Endothelial cell of umbilical vein (primary cell): ENCODE measurements at regions not wholly inside any gene's neighbourhood (a gene's known extent, or its start where the extent isn't known, plus 50 kb on each side); places are given as distances from the start of the nearest gene placed in this dataset.

Source experiments
- MAX ChIP-seq: IDR thresholded peaks from 2 replicates; pipeline ENCODE4 v1.6.1; 2011; ENCODE audit not compliant: insufficient read depth, insufficient read length
- TF ChIP-seq, protein P1 (sequence below), 2 donors: IDR thresholded peaks; 1 replicate in 1 of 2; 2 replicates in 1 of 2; pipeline ENCODE4 v1.5.1; 2011; ENCODE audit warnings: low read length in 2 of 2, mild to moderate bottlenecking in 2 of 2, moderate library complexity in 2 of 2, control low read depth in 1 of 2, inconsistent platforms in 1 of 2, low read depth in 1 of 2; ENCODE audit not compliant: insufficient read depth in 1 of 2; ENCODE audit errors: extremely low read depth in 1 of 2

GRCh38 chr3:110968076-110968475, 103.5 kb upstream of the NECTIN3 start:
- TF ChIP-seq, protein P1, sequence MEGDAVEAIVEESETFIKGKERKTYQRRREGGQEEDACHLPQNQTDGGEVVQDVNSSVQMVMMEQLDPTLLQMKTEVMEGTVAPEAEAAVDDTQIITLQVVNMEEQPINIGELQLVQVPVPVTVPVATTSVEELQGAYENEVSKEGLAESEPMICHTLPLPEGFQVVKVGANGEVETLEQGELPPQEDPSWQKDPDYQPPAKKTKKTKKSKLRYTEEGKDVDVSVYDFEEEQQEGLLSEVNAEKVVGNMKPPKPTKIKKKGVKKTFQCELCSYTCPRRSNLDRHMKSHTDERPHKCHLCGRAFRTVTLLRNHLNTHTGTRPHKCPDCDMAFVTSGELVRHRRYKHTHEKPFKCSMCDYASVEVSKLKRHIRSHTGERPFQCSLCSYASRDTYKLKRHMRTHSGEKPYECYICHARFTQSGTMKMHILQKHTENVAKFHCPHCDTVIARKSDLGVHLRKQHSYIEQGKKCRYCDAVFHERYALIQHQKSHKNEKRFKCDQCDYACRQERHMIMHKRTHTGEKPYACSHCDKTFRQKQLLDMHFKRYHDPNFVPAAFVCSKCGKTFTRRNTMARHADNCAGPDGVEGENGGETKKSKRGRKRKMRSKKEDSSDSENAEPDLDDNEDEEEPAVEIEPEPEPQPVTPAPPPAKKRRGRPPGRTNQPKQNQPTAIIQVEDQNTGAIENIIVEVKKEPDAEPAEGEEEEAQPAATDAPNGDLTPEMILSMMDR (IDR thresholded peaks at IDR 0.05; ENCODE audit: extremely low read depth in 1 of 2, insufficient read depth in 1 of 2, low read depth in 1 of 2, low read length in 2 of 2) = no peak
- no peak for TF ChIP-seq MAX
